HG02885 (cell line): ENCODE measurements at regions not wholly inside any gene's neighbourhood (a gene's known extent, or its start where the extent isn't known, plus 50 kb on each side); places are given as distances from the start of the nearest gene placed in this dataset.

ENCODE experiments used
- ATAC-seq: cut with Tn5 transposase; IDR thresholded peaks from one replicate; pipeline ENCODE4 v1.9.1; 2021; ENCODE audit warnings: mild to moderate bottlenecking; ENCODE audit not compliant: unreplicated experiment, poor library complexity

DNA sequence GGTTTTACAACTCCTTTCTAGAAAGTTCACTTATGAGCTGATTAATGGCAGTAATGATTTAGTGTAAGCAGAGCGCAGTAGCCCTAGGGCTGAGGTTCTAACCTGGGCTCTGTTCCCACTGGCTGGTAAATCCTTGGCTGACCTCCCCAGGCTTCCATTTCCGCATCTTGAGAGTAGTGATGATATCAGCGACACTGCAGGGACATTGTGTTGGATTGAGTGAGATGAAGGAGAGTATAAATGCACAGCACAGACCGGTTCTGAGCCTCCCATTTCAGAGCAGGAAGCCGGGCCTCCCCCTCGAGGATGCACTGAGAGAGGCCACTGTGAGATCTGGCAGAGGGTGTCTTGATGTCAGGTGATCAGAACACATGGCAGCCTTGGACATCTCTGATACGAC lies 477.2 kb upstream of the SULF2 start:
- no peak for ATAC-seq

DNA sequence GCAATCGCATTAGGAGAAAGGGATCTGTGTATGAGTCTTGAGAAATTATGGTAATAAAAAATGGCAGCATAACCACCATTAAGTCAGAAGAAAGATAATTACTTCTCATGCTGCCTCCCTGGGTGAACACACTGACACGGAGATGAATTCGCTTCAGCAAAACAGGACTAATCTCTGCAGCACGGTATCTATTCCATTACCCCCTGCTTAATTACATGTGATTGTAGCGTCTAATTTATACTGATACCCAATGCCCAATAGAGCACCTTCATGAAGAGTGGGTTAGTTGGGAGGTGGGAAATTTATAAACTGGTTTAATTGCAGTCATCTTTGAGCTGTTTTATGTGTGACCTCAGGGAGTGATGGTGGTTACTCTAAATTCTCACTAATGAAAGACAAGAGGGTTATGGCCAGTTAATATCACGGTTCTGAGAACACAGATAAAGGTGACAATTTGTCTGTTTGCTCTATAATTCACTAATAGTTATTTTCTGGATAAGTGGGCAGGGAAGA lies 476.2 kb upstream of the SULF2 start:
- no peak for ATAC-seq

DNA sequence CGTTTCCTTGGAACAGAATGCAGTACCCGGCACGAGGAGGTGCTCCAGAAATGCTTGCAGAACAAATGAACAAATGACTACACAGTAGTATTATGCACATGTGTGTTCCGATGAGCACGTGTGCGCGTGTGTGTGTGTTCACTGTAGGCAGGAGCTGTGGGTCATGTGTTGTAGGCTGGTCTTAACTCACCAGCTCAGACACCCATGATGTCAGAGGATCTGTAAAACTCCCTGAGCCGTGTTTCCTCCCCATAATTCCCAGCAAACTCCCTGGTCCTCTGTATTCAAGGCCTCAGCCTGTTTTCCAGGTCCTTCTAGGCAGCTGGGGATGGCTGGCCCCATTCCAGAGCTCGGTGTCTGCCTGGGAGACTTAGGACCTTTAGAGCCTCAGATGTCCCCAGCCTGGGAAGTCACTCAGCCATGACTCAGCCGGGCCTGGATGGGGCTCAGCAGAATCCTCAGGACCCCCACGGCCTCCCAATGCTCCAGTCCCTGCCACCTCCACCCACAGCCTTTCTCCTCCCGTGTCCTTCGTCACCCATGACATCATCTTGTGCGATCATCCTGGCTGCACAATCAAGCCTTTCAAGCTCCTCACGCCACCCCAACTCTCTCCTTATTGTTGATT lies 475.0 kb upstream of the SULF2 start:
- no peak for ATAC-seq

DNA sequence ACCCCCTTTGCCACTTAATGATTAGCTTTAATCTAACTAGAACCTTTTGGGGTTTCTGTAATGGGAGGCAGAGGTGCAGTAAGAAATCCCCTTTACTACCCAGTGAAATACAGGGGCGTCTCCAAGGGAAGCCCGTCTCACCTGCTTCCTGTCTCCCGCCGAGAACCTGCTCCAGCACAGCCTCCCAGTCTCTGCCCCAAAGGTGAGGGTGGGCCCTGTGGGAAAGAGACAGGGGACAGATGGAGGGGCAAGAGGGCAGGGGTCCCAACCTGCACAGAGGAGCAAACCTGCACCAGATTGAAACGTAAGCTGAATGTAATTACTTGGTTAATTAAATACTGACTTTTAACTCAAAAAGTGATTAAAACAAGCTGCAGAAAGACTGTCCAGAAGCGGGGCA lies 474.2 kb upstream of the SULF2 start:
- no peak for ATAC-seq

DNA sequence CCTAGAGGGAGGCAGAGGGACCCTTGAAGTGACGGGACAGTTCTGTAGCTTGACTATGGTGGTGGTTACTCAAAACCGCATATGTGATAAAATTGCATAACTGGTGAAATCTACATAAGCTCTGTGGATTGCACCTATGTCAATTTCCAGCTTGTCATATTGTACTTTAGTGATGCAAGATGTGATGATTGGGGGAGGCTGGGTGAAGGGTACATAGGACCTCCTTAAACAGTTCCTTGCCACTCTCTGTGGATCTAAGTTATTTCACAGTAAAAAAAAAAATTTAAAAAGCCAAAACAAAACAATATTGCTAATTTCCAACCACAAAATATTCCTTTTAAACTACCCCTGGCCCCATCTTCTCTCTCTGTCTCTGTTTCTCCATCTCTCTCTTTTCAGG lies 472.6 kb upstream of the SULF2 start:
- ATAC-seq: no peak

DNA sequence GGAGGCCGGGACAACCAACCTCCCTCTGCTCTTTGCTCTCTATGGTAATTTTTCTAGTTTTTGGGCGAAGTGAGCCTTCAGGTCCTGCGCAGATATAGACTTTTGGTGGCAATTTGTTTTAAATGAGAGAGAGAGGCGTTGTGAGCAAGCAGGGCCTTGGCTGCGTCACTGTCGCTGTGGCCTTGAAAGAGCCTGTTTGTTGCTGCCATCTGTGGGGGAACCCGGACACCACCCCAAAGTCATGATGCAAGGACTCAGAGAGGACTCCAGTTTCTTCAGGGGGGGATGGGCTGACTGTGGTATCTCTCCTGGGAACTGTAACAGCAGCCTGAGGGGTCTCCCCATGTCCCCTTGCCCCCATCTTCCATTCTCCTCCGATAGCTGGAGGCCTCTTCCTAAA lies 462.7 kb upstream of the SULF2 start:
- ATAC-seq: no peak

DNA sequence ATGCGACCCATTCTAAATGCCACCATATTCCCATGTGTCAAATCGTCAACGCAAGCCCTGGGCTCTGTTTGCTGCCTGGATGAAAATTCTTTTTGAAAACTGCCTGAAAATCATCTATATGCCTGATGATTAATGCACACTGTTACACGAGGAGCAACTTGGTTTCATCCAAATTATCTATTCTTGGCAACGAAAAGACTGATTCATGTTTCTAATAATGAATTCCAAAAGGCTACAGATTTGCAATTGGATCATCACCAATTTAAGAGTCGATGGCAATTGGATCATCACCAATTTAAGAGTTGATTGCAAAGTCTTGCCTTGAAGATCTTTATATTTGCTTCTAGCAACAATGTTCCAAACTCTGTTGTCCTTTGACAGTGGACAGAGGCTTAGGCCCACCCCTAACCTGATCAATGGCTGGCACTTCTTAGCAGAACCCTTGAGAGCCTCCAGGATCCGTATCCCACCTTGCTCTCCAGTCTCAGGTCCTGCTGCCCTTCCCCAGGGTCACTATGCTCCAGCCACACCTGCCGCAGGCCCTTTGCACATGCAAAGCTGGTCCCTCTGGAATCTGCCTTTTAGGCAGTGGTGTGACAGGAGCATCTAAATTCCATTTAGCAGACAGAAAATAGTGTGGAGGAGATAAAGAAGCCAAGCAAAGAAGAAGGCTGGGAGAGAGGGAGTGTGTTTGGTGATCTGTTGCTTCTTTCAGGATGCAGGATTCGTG lies 460.9 kb upstream of the SULF2 start:
- no peak for ATAC-seq

DNA sequence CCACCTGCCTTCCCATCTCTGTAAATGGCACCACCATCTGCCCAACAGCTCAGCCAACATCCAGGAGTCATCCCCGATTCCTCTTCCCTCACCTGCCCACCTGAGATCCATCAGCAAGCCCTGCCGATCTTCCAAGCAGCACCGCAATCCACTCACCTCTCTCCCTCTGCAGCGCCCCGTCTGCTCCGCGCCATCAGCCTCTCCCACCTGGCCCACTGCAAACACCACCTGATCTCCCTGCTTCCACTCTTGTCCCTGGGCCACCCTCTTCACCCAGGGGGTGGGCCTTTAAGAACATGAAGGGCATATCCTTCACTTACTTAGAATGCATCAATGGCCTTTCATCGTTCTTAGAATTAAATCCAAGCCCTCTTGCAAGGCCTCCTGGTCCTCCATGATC lies 457.3 kb upstream of the SULF2 start:
- ATAC-seq: no peak

DNA sequence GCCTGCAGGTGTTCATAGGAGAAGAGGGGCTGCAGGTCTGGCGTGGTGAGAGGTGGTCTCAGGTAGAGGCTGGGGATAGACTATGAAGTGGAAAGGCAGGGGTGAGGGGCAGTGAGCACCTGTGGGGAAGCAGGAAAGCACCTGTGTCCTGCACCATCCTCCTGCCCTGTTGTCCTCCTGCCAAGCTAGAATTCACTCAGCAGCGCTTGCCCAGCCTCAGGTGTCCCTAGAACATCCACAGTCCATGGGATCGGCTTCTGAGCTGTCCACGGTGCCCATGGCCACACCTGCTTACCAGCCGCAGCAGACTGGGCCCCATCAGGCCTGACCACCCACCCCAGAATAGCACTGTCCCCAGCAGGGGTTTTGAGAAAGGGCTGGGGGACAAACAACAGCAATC lies 456.2 kb upstream of the SULF2 start:
- no peak for ATAC-seq

DNA sequence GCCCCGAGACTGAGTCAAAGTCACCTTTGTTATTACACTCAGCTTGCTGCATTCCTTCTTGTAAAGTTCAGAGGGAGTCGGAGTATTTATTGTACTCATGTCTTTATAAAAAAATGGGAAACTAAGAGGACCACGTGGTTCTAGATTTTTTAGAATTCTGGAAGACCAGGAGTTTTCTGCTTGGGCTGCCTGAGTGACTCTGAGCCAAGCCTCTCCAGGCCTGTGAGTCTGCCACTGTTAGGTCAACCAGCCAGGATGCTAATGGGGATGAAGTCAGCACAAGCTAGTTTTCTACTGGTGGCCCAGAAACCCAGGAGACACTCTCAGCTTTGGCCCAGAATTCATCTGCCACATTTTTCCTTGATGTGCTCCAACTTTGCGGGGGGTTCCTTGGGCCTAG lies 453.5 kb upstream of the SULF2 start:
- ATAC-seq: no peak

DNA sequence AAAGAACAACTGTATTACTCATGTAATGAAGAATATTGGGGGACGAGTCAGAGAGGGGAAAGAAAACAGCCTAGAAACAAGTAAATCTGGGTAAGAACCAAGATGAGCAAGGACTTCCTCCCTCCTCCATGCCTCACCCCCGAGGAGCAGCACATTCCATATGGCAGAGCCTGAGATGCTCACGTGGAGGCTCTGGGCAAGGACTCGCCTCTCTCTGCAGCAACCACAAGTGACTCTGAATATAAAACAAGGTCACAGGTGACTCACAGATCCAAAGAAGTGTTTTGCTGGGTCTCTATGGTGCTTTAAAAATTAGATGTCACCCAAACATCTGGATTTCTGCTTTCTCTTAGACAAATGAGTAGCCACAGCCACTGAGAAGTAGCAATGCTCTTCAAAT lies 453.0 kb upstream of the SULF2 start:
- ATAC-seq: no peak

DNA sequence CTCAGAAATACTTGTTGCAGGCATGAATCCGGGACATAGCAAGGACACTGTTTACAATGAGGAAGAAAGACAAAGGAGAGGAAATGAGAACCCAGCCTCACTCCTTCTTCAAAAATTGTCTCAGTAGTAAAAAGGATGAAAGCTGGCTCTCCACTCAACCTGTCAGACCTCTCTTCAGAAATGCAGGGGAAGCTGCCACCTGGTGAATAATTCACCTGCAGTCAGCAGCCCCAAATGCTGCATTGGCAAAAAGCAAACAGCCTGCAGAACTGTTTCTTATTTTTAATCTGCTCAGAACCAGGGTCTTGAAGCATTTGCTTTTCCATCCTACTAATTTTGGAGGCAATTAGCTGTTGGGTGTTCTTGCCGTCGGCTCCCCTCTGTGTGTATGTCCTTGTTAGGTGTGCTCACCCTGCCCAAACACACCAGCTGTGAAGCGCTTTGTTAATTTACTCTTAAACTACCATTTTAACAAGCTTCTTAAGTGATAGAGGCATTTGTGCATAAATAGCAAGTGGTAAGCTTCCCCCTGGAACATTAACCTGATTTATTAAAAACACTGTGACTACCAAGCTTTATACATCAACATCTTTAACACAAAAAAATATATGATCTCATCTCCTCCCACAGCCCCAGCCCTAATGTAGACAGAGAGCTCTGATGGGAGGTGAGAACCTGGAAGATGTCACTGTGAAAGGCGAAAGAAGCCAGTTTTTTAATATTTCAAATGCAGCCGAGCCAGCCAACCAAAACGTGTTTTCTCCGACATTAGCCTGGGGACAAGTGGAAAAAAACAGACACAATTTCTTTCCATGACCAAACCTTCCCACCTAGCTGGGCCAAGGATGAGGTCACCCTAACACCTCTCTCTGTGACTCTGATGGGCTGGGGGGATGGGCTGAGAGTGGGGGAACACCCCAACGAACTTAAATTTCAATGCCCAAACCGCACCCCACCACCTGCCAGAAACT lies 451.0 kb upstream of the SULF2 start:
- ATAC-seq: no peak

DNA sequence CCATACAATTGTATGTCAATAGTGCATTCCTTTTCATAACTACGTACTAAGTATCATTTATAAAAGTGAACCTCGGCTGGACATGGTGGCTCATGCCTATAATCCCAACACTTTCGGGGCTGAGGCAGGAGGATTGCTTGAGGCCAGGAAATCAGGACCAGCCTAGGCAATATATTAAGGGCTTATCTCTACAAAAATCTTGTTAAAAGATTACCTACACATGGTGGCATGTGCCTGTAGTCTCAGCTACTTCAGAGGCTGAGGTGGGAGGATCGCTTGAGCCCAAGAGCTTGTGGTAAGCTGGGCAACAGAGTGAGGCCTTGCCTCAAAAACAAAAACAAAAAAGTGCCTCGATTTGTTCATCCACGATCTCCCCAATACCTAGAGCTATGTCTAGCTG lies 449.7 kb upstream of the SULF2 start:
- no peak for ATAC-seq

DNA sequence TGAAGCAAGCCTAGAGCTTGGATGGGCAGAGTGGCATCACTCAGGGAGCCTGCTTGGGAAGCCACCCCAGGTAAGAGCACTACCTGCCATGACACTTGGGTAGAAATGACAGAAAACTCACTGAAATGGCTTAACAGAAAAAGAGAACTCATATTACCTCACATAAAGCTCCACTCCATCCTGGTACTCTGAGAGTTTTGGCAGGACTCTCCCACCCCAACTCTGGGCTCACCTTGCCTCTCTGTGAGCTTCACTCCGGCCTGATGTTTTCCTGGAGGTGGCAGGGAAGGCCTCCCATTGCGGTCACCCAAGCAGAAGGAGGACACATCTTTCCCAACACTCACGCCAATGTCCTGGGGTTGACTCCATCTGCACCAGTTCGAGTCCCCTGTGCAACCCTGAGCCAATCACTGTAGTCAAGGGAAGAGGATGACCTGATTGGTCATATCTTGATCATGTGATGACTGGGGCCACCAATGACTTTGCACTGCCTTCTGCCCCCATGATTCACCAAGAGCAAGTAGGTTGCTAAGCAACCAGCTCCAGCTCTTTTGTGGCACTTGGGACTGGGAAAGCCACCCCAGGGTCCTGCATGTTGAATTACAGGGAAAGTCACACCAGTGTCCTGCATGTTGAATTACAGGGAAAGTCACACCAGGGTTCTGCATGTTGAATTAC lies 446.1 kb upstream of the SULF2 start:
- no peak for ATAC-seq

DNA sequence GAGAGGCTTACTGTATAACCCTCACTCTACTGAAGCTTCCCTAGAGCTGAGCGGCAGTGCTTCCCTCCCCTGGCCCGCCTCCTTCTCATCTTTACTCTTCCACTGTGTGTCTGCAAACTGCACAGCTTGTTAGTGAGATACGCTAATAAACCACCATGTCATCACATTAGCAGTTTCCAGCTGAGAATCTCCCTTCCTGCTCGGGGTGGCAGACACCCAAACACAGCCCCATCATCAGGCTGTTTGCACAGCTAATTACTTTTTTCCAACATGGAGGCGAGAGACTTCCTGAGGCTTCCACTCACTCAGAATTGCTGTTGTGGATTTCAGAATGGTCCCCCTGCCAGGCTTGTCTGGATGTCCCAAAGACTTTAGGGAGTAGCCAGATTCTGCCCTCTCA lies 444.9 kb upstream of the SULF2 start:
- no peak for ATAC-seq

DNA sequence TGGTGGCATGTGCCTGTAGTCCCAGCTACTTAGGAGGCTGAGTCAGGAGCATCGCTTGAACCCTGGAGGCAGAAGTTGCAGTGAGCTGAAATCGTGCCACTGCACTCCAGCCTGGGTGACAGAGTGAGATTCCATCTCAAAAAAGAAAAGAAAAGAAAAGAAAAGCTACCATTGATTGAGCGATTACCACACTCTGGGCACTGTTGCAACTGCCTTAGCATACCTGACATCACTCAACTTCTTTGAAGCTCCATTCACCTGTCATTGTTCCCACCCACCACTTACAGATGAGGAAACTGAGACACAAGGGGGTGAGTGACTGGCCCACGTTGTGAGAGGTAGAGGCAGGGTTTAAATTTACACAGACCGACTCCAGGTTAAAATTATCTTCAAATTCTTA lies 442.1 kb upstream of the SULF2 start:
- ATAC-seq: no peak

DNA sequence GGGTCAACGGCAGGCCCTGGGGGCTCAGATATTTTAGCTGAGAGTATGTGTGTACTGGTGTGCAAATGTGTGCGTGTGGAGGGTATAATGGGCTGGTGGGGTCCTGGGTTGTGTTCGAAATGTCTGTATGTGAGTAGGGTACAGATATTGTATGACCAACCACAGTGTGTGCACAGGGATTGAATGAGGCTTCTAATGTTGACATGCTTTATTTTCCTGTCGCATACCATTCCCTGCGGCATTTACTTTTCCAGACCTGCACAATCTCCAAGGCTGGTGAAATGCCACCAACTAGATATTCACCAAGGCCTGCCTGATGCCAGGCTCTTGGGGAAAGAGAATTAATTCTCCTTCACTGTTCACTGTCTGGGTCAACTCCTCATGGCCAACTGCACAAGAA lies 441.4 kb upstream of the SULF2 start:
- ATAC-seq: no peak

DNA sequence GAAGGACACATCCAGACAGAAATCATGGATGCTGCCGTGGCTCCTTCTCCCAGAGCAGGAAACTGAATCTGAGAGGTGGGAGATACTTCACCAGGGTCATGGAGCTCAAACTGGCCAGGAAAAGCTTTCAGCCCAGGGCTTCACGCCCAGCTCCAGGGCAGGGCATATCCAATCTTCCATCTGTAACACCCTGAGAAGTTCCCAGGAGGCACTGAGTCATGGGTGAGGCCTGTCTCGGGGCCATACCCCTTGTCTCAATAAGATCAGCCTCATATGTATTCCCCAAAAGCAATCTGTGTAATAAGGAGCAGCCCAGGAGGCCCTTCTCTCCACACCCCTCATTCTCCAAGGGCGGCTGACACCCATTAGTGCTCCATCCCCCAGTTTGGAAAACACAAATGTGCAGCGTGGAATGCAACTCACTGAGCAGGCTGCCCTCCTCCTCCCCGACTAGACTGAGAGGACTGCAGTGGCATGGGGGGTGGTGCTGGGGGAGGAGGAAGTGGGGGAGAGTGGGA lies 439.3 kb upstream of the SULF2 start:
- ATAC-seq: no peak

DNA sequence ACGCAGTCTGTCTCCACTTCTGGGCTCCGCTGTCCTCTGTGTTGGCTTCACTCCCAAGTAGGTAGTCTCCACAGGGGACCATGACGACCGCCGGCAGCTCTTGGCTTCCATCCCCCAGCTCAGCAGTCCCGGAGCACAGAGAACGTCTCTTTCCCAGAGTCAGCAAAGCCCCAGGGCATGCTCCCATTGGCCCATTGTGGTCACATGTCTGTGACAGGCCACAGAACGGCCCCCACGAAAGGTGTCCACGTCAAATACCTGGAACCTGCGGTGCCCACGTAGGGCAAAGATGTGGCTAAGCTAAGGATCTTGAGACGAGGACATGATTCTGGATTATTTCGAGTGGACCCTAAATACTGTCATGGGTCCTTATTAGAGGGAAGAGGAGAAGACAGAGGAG lies 438.4 kb upstream of the SULF2 start:
- no peak for ATAC-seq

DNA sequence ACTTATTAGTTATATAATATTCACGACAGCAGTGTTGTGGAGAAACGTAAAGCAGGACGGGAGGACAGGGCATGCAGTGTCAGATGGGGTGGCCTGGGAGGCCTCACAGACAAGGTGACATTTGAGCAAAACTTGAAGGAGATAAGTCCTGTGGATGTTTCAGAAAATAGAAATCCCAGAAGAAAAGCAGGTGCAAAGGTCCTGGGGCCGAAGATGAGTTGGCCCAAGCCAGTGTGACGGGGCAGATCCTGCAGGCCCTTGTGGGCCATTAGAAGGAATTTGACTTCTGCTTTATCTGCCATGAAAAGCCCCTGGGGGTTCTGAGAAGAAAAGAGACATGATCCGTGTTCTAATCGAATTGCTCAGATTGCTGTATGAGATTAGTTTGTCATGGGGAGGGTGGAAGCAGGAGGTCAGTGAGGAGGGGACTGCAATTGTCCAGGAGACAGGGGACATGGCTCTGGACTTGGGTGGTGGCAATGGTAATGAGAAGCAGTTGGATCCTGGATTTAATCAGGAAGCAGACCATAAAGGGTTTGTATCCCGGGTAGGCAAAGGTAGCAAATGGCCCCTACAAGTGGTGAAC lies 437.4 kb upstream of the SULF2 start:
- no peak for ATAC-seq
